GM18870 (cell line): ENCODE measurements at regions not wholly inside any gene's neighbourhood (a gene's known extent, or its start where the extent isn't known, plus 50 kb on each side); places are given as distances from the start of the nearest gene placed in this dataset.
"Not testable (repeated sequence)": the region's sequence is repeated elsewhere in the genome, so short reads cannot be mapped to it uniquely, and the experiment has no call there.

Experiments used
- ATAC-seq: cut with Tn5 transposase; IDR thresholded peaks from one replicate; pipeline ENCODE4 v1.9.1; 2021; ENCODE audit warnings: moderate library complexity; ENCODE audit not compliant: unreplicated experiment

GRCh38 chr6:92952111-92952510 is 467.2 kb downstream of the EPHA7 start:
- ATAC-seq: not testable (repeated sequence)

- ATAC-seq: no peak
Measured at GRCh38 chr6:92945799-92946198, 473.6 kb downstream of the EPHA7 start.

DNA sequence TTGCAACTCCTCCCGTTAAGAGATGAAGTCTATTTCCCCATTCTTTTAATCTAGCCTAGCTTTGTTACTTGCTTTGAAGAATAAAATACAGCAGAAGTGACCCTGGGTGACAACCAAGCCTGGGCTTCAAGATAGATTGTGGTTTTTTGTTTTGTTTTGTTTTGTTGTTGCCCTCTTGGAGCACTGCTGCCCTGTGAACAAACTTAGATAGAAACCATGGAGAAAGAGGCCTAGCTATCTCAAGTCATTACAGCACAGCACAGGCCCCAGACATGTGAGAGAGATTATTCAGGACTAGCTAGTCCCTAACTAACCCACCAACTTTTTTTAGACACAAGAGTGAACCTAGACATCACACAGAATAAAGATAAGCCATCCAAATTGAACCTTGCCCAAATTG is 475.2 kb downstream of the EPHA7 start:
- ATAC-seq: no peak

- no peak for ATAC-seq
Measured at GRCh38 chr6:92942549-92942948, 476.8 kb downstream of the EPHA7 start.

DNA sequence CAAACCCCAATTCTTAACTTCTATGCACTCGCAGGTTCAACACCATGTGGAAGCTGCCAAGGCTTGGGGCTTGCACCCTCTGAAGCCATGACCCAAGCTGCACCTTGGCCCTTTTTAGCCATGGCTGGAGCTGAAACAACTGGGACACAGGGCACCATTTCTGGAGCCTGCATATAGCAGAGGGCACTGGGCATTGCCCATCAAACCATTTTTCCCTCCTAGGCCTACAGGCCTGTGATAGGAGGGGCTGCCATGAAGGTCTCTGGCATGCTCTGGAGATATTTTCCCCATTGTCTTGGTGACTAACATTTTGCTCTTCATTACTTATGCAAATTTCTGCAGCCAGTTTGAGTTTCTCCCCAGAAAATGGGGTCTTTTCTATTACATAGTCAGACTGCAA is 484.7 kb downstream of the EPHA7 start:
- no peak for ATAC-seq

- ATAC-seq: no peak
Measured at GRCh38 chr6:92930171-92930570, 489.2 kb downstream of the EPHA7 start.

- ATAC-seq: no peak
Measured at GRCh38 chr6:92922216-92922806, 497.0 kb downstream of the EPHA7 start.

DNA sequence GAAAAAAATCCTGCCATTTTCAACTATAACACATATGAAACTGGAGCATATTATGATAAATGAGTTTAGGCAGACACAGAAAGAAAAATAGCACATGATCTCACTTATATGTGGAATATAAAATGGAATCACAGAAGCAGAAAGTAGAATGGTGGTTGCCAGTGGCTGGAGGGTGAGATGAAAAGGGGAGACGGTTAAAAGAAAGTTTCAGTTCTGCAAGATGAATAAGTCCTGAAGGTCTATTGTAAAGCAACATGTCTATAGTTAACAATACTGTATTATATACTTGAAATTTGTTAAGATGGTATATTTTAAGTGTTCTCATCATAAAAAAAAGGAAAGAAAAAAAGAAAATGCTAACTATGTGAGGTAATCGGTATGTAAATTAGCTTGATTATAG is 503.9 kb downstream of the EPHA7 start:
- ATAC-seq: no peak

- ATAC-seq: no peak
Measured at GRCh38 chr6:92911301-92911700, 508.1 kb downstream of the EPHA7 start.

DNA sequence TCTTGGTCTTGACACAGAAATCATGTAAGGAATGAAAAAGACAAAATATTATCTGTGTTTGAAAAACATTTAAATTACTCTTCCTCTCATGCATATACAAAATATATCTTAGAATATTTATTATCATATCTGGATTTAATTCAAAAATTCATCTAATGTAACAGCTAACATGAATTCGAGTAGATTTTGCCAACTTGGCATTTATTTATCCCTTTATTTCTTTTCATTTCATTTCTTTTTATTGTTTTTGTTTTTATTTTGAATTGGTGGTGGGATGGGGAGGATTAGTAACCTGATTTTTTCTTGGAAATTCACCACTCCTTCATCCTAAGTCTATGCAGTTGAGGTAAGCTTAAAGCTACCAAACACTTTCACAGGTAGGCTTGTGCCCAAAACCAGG is 508.7 kb downstream of the EPHA7 start:
- no peak for ATAC-seq

DNA sequence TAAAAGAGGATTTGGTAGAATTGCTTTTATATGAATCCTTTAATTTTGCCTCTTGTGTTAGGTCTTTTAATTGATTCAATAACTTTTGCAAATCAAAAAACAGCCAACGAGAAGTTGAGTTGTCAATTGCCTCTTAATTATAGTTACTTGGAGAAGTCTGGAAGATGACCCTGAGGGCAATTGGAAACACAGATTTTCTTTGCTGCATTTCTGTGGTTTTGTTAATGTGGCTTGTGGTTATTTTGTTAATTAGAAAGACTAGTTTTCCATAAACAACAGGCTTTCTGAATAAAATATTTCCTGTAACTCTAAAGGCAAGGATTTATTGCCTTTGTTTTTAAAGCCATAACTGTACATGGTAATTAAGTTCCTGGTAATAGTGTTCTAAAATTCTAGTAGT is 513.0 kb downstream of the EPHA7 start:
- no peak for ATAC-seq

- ATAC-seq: no peak
Measured at GRCh38 chr6:92893741-92894140, 525.6 kb downstream of the EPHA7 start.

DNA sequence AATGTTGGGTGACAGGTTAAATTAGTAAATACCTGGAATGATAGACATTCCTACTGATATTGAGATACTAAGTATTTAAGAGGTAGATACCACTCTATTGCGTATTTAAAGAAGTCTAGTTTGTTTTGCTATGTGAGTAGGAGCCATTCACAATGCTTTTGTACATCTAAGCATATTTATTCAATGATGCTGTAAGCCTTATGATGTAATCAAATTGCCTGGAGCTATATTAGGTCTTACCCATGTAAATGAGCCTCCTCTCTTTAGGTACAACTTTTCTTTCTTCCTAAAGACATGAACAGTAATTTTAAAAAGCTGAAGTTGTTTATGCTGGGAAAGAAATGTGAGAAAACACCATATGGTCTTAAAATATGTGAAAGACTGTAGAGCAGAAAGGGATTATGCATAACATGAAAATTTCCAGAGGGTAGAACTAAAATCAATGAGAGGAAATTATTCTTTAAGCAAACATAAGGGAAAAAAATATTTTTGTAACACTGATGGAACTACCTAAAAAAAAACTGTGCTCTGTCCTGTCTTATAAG is 526.7 kb downstream of the EPHA7 start:
- ATAC-seq: no peak

DNA sequence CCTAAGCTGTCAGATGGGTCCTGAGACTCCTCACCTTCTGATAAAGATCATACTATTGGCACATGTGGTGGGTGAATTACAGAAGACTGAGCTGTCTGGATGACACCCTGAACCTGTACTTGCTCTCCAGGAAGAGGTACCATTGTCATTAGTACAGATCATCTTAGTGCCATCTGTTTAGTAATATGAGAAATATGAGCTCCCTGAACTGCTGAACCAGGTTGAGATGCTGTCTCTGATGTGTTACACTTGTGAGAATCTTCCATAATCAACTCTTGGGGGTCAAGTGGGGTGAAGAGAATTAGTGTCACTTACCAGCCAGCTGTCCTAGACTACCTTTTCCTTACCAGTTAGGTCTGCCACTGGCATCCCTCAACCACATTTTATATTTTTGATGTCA is 531.0 kb downstream of the EPHA7 start:
- no peak for ATAC-seq

DNA sequence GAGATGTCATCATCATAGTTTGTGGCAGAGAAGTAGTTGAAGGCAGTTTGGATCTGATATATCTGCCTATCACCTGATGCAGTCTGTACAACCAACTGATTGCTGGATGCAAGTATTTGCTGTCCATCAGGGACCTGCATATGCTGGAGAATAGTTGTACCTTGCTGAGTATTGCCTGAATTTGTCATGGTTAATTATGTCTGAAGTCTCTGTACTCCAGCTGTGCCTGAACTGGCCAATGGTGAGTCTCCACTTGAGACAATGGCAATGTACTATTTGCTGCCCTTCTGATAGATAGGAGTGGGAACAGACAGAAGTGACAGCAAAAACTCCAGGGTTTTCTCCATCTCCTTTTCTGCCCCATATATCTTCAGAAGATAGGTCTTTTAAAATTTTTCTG is 531.5 kb downstream of the EPHA7 start:
- no peak for ATAC-seq

DNA sequence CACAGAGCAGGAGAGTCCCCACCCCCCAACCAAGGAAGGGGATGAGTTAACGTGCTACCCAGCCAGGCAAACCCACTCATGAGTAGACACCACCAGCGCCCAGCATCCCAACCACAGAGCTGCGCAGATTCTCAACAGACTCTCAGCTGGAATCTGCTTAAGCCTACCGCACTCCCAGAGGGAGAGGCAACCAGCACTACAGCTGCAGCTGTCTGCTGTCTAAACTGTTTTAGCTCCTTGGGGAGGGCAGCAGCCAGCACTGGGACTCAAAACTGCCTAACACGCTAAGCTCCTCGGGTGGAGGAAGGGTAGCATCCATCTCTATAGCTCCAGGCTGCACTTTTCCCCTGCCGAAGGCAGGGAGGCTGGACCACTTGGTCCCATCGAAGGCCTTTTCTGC is 539.8 kb downstream of the EPHA7 start:
- ATAC-seq: no peak

- no peak for ATAC-seq
Measured at GRCh38 chr6:92864966-92865555, 554.3 kb downstream of the EPHA7 start.

GRCh38 chr6:92849636-92850035 is 569.7 kb downstream of the EPHA7 start:
- no peak for ATAC-seq

- ATAC-seq: no peak
Measured at GRCh38 chr6:92848901-92849300, 570.5 kb downstream of the EPHA7 start.

- no peak for ATAC-seq
Measured at GRCh38 chr6:92848459-92848858, 570.9 kb downstream of the EPHA7 start.

GRCh38 chr6:92847988-92848387 is 571.4 kb downstream of the EPHA7 start:
- ATAC-seq: no peak

DNA sequence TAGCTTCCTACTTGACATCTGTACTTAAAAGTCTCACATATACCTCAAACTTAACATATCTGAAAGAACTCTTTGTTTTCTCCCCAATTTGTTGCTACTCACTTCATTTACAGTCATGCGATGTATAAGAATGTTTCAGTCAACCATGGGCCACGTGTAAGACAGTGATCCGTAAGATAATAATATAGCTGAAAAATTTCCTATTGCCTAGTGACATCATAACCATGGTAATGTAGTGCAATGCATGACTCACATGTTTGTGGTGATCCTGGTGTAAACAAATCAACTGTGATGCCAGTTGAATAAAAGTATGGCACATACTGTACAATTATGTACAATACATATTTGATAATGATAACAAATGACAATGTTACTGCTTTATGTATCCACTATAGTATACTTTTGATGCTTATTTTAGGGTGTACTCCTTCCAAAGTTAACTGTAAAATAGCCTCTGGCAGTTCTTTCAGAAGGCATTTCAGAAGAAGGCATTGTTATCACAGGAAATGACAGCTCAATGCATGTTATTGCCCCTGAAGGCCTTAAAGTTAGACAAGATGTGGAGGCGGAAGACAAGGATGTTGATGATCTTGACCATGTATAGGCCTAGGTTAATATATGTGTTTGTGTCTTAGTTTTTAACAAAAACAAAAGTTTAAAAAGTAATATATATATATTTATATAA is 579.0 kb downstream of the EPHA7 start:
- ATAC-seq: no peak
